Mesendoderm (in vitro differentiated cells): ENCODE measurements at regions not wholly inside any gene's neighbourhood (a gene's known extent, or its start where the extent isn't known, plus 50 kb on each side); places are given as distances from the start of the nearest gene placed in this dataset.
A peak's percentile ranks its signal among the peaks of the same experiment; 100 is the strongest.

Experiments used
- DNase-seq: peaks from one replicate; pipeline ENCODE4 v3.0.0; 2013
- H2AK5ac ChIP-seq: 2 replicates; pipeline ENCODE4 v1.6.1; 2013; ENCODE audit warnings: low read length, inconsistent platforms
- H2BK120ac ChIP-seq: 2 replicates; pipeline ENCODE4 v1.6.1; 2013; ENCODE audit warnings: low read depth, mild to moderate bottlenecking, low read length, moderate library complexity, mixed read lengths
- H2BK15ac ChIP-seq: replicated peaks from 2 replicates; pipeline ENCODE4 v1.6.1; 2013; ENCODE audit warnings: low read depth, mild to moderate bottlenecking, moderate library complexity
- H2BK5ac ChIP-seq: 2 replicates; pipeline ENCODE4 v1.6.1; 2013; ENCODE audit warnings: low read length, inconsistent platforms
- H3K18ac ChIP-seq: 2 replicates; pipeline ENCODE4 v1.6.1; 2013; ENCODE audit warnings: mild to moderate bottlenecking, low read length, mixed read lengths
- H3K23ac ChIP-seq: one replicate; pipeline ENCODE4 v1.6.1; 2013; ENCODE audit warnings: low read length
- H3K27ac ChIP-seq: 2 replicates; pipeline ENCODE4 v1.5.1; 2013; ENCODE audit warnings: low read depth, mild to moderate bottlenecking, inconsistent platforms, low read length, moderate library complexity
- H3K27me3 ChIP-seq: 2 replicates; pipeline ENCODE4 v1.6.1; 2013; ENCODE audit warnings: low read length, control low read depth, mild to moderate bottlenecking, inconsistent platforms; ENCODE audit not compliant: insufficient read depth, poor library complexity
- H3K36me3 ChIP-seq: 2 replicates; pipeline ENCODE4 v1.6.1; 2013; ENCODE audit warnings: low read length, inconsistent platforms; ENCODE audit not compliant: control insufficient read depth, insufficient read depth
- H3K4ac ChIP-seq: one replicate; pipeline ENCODE4 v1.6.1; 2013; ENCODE audit warnings: low read depth, mild to moderate bottlenecking, low read length, moderate library complexity
- H3K4me1 ChIP-seq: 2 replicates; pipeline ENCODE4 v1.6.1; 2013; ENCODE audit warnings: low read depth, low read length, inconsistent platforms; ENCODE audit not compliant: control insufficient read depth
- H3K4me2 ChIP-seq: 2 replicates; pipeline ENCODE4 v1.6.1; 2013; ENCODE audit warnings: low read length
- H3K4me3 ChIP-seq: 2 replicates; pipeline ENCODE4 v1.5.1; 2013; ENCODE audit warnings: mild to moderate bottlenecking, low read length
- H3K56ac ChIP-seq: one replicate; pipeline ENCODE4 v1.6.1; 2013; ENCODE audit warnings: low read length
- H3K79me1 ChIP-seq: 2 replicates; pipeline ENCODE4 v1.6.1; 2013; ENCODE audit warnings: low read length, inconsistent platforms
- H3K79me2 ChIP-seq: 2 replicates; pipeline ENCODE4 v1.6.1; 2013; ENCODE audit warnings: mild to moderate bottlenecking, low read length; ENCODE audit not compliant: control insufficient read depth, insufficient read depth
- H3K9ac ChIP-seq: 2 replicates; pipeline ENCODE4 v1.6.1; 2013; ENCODE audit warnings: low read length, inconsistent platforms
- H4K5ac ChIP-seq: one replicate; pipeline ENCODE4 v1.6.1; 2013; ENCODE audit warnings: low read length
- H4K8ac ChIP-seq: one replicate; pipeline ENCODE4 v1.6.1; 2013; ENCODE audit warnings: low read depth, mild to moderate bottlenecking, control low read depth, low read length, moderate library complexity
- WGBS: extraction: QIAGEN DNeasy Blood & Tissue Kit; methylation state at CpG from one replicate; pipeline ENCODE4 v1.1.7; 2013; ENCODE audit warnings: low lambda C conversion rate, missing lambda C conversion rate; ENCODE audit not compliant: insufficient coverage; ENCODE audit errors: extremely low coverage; 5-methylcytosine and 5-hydroxymethylcytosine counted together

DNA sequence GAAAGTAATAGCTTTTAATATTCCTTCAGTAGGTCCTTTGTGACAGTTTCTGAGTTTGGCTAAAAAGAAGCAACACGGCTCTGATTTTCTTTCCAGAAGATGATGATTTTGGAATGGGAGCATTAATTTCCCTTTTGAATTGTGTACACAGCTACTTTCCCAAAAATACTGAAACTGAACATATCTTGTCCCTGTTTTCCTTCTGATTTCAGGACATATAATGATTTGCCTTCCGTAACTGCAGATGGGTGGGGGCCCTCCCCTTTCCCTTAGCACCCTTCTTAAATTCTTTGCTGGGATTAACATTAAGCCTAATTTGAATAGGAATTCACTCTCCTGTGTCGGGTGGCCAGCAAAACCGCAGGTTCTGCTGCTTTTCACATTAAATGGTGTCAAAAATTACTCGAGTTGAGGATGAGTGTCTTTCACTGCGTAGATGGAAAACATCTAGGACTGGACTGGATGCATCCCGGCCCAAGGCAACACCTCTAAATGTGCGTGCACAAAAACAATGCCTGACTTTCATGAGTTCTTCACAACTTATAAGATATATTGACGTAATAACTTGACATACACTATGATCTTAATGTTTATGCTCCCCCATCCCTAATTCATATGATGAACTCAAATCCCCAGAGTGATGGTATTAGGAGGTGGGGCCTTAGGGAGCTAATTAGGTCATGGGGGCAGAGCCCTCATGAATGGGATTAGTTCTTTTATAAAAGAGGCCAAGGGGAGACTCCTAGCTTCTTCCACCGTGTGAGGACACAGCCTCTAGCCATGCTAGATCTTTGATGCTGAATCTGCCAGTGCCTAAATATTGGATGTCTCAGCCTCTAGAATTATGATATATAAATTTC, 158.1 kb downstream of the AEBP2 start:
- no CpG with 5 or more reads among the region's 10 CpGs for WGBS

DNA sequence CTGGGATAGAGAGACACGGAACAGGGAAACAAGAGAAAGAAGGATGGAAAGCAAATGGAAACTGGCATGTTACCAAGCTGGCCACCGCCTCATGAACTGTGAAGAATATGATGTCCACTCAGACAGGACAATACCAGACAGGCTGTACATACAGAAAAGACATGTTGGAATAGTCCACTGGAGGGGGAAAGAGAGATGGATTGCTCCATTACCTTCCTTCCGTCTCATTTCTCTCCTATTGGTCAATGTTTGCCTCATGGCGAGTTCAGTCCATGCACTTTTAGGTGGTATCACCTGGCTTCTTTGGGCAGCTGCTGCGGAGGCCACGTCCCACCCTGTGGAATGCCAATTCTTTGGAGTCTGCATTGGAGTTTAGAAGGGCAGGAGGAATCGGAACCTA, 166.4 kb downstream of the AEBP2 start:
- no peaks in the 10 kb centered on the region for H3K79me2 ChIP-seq
- no peak overlapping the region for H3K4me3 ChIP-seq
- H2AK5ac ChIP-seq = no peak overlapping the region
- no CpG with 5 or more reads among the region's 7 CpGs for WGBS
- no peak overlapping the region for H3K4ac ChIP-seq
- no peaks in the 10 kb centered on the region for H3K79me1 ChIP-seq
- no peak overlapping the region for H4K8ac ChIP-seq
- H3K18ac ChIP-seq = no peak overlapping the region
- no peak overlapping the region for H2BK15ac ChIP-seq
- no peak overlapping the region for H3K4me2 ChIP-seq
- H3K36me3 ChIP-seq = no peaks in the 10 kb centered on the region
- no peaks in the 10 kb centered on the region for H3K27me3 ChIP-seq
- H3K9ac ChIP-seq = no peak overlapping the region
- H3K56ac ChIP-seq = no peak overlapping the region
- H2BK5ac ChIP-seq = no peak overlapping the region
- H3K27ac ChIP-seq = no peak overlapping the region
- no peak overlapping the region for H3K23ac ChIP-seq
- no peak for DNase-seq
- H2BK120ac ChIP-seq = no peak overlapping the region
- no peak overlapping the region for H4K5ac ChIP-seq
- no peaks in the 10 kb centered on the region for H3K4me1 ChIP-seq

More for the DNA sequence above, 158.1 kb downstream of the AEBP2 start:
- Histone ChIP-seq H3K4me2 (no peak overlapping the region), H3K9ac (no peak overlapping the region), H3K4ac (no peak overlapping the region), H4K5ac (no peak overlapping the region), H3K36me3 (no peaks in the 10 kb centered on the region), H3K79me2 (no peaks in the 10 kb centered on the region), H3K23ac (no peak overlapping the region), H2AK5ac (no peak overlapping the region), H3K18ac (no peak overlapping the region), H3K4me3 (no peak overlapping the region), H3K27ac (no peak overlapping the region), H3K56ac (no peak overlapping the region), H2BK5ac (no peak overlapping the region), H3K79me1 (no peaks in the 10 kb centered on the region), H2BK15ac (no peak overlapping the region), H3K27me3 (no peaks in the 10 kb centered on the region), H2BK120ac (no peak overlapping the region), H3K4me1 (no peaks in the 10 kb centered on the region), H4K8ac (no peak overlapping the region)
- DNase-seq = peak; percentile 51

DNA sequence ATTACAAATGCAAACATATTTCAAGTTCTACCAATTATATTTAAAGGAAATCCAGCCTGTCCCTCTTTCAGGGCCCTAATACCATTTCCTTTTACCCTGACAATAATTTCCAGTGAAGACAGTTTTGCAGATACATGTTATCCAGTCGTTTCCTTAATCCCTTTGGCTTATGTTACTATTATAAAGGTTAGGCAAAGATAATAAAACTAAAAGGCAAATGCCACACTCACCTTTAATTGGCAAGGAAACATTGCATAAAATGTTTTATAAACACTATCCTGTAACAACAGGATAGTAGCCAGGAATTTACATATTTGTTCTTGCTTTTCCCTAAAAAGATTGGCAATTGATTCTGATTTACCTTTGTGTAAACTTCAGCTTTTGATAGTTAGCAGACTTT, 168.7 kb downstream of the AEBP2 start:
- no peaks in the 10 kb centered on the region for H3K79me2 ChIP-seq
- no peak overlapping the region for H3K23ac ChIP-seq
- WGBS = no CpG with 5 or more reads among the region's 1 CpG
- no peak overlapping the region for H3K4me3 ChIP-seq
- DNase-seq = no peak
- H2BK5ac ChIP-seq = no peak overlapping the region
- no peak overlapping the region for H3K4me2 ChIP-seq
- no peaks in the 10 kb centered on the region for H3K4me1 ChIP-seq
- H3K36me3 ChIP-seq = no peaks in the 10 kb centered on the region
- H3K4ac ChIP-seq = no peak overlapping the region
- no peak overlapping the region for H4K8ac ChIP-seq
- H3K9ac ChIP-seq = no peak overlapping the region
- H3K79me1 ChIP-seq = no peaks in the 10 kb centered on the region
- no peaks in the 10 kb centered on the region for H3K27me3 ChIP-seq
- H2AK5ac ChIP-seq = no peak overlapping the region
- no peak overlapping the region for H3K18ac ChIP-seq
- H3K56ac ChIP-seq = no peak overlapping the region
- no peak overlapping the region for H3K27ac ChIP-seq
- no peak overlapping the region for H4K5ac ChIP-seq
- no peak overlapping the region for H2BK15ac ChIP-seq
- H2BK120ac ChIP-seq = no peak overlapping the region

DNA sequence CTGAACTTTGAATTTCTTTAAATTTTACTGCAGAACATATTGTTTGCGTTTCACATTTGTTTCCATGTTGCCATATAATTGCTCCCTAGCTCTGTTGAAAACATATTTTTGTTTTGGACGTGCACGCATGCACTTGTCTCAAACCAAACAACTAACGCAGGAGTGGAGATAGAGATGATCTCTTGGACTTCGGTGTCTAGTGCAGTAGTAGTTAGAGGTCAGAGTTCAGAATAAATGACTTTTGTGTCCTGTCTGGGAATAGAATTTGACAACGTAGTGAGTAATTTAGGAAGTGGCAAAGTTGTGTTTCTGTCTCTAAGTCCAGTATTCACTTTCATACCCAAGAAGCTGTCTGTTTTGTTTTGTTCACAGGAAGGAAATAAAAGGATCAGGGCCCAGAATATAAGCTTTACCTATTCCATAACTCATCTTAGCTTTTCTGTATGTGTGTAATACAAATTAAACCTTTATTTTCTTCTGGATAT, 173.8 kb downstream of the AEBP2 start:
- no peak overlapping the region for H3K4me2 ChIP-seq
- WGBS = no CpG with 5 or more reads among the region's 6 CpGs
- H4K5ac ChIP-seq = no peak overlapping the region

DNA sequence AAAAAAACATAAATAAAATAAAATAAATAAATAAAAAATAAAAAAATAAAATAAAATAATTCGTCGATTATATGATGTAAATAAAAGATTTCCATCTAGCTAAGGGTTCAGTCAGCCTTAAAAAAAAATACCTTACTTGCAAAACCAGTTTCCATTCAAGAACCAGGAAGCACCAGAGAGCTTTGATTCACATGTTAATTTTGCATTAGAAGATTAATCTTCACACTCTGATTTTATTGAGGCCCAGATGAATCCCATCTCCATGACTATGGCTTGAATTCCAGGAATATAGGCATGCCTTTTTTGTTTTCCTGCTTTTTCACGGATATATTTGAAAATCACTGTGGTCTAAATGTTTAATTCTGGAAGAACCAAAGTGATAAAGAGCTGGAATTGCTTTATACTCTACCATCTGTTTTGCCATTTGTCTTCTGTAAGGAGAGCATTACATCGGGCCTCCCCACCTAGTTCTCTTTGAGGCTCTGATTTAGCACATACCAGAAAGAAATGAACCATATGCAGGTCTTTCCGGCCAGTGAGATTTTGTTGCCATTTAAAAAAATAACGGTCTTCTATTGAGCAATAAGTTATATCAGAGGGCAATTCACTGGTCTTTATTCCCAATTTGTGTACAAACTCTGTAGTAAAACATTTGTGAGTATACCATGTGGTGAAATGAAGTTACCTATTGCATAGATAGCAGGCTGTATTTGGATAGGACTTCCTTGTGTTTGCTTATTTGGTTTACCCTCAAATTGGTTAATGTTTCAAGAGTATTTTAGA, 175.5 kb downstream of the AEBP2 start:
- Histone ChIP-seq H3K27ac (no peak overlapping the region), H3K4me1 (no peaks in the 10 kb centered on the region), H4K5ac (no peak overlapping the region), H2BK120ac (no peak overlapping the region), H3K4ac (no peak overlapping the region), H3K79me1 (no peaks in the 10 kb centered on the region), H3K79me2 (no peaks in the 10 kb centered on the region), H3K18ac (no peak overlapping the region), H3K4me3 (no peak overlapping the region), H3K56ac (no peak overlapping the region), H2AK5ac (no peak overlapping the region), H3K36me3 (no peaks in the 10 kb centered on the region), H3K23ac (no peak overlapping the region), H4K8ac (no peak overlapping the region), H3K9ac (no peak overlapping the region), H3K27me3 (no peaks in the 10 kb centered on the region), H3K4me2 (no peak overlapping the region), H2BK5ac (no peak overlapping the region), H2BK15ac (no peak overlapping the region)
- no CpG with 5 or more reads among the region's 6 CpGs for WGBS
- DNase-seq = no peak

More for the DNA sequence above, 173.8 kb downstream of the AEBP2 start:
- Histone ChIP-seq H4K8ac (no peak overlapping the region), H3K4me3 (no peak overlapping the region), H3K4me1 (no peaks in the 10 kb centered on the region), H3K27ac (no peak overlapping the region), H3K79me2 (no peaks in the 10 kb centered on the region), H3K9ac (no peak overlapping the region), H3K18ac (no peak overlapping the region), H3K79me1 (no peaks in the 10 kb centered on the region), H2BK5ac (no peak overlapping the region), H3K56ac (no peak overlapping the region), H2BK15ac (no peak overlapping the region), H3K4ac (no peak overlapping the region), H3K23ac (no peak overlapping the region), H2AK5ac (no peak overlapping the region), H3K27me3 (no peaks in the 10 kb centered on the region), H2BK120ac (no peak overlapping the region), H3K36me3 (no peaks in the 10 kb centered on the region)
- DNase-seq = no peak
